Osteocyte (in vitro differentiated cells): ENCODE measurements at regions not wholly inside any gene's neighbourhood (a gene's known extent, or its start where the extent isn't known, plus 50 kb on each side); places are given as distances from the start of the nearest gene placed in this dataset.
A peak's percentile ranks its signal among the peaks of the same experiment; 100 is the strongest.

Experiments
- DNase-seq: peaks from one replicate; pipeline ENCODE4 v3.0.0; 2021; ENCODE audit warnings: mixed read lengths; ENCODE audit not compliant: unreplicated experiment; ENCODE audit errors: extremely low spot score
- H3K27ac Mint-ChIP-seq: one replicate; pipeline ENCODE4 v1.8.0; 2021; ENCODE audit warnings: mild to moderate bottlenecking, mixed read lengths; ENCODE audit not compliant: unreplicated experiment
- H3K27me3 Mint-ChIP-seq: one replicate; pipeline ENCODE4 v1.8.0; 2021; ENCODE audit warnings: mixed read lengths; ENCODE audit not compliant: unreplicated experiment
- H3K36me3 Mint-ChIP-seq: one replicate; pipeline ENCODE4 v1.8.0; 2021; ENCODE audit warnings: mixed read lengths; ENCODE audit not compliant: unreplicated experiment
- H3K4me1 Mint-ChIP-seq: one replicate; pipeline ENCODE4 v1.8.0; 2021; ENCODE audit warnings: mixed read lengths; ENCODE audit not compliant: unreplicated experiment
- H3K4me3 Mint-ChIP-seq: one replicate; pipeline ENCODE4 v1.8.0; 2021; ENCODE audit warnings: mild to moderate bottlenecking, moderate library complexity, mixed read lengths; ENCODE audit not compliant: unreplicated experiment
- H3K9me3 Mint-ChIP-seq: one replicate; pipeline ENCODE4 v1.8.0; 2021; ENCODE audit warnings: mixed read lengths; ENCODE audit not compliant: unreplicated experiment
- CTCF ChIP-seq: fragments of 200-600 bp; sonication (generic); IDR thresholded peaks from 2 replicates; pipeline ENCODE4 v1.5.0; 2021; ENCODE audit warnings: antibody characterized with exemption, mild to moderate bottlenecking, moderate library complexity

- H3K4me1 Mint-ChIP-seq = no peaks in the 10 kb centered on the region
Observed at GRCh38 chr22:49260681-49261580, 566.7 kb downstream of the BRD1 start.

GRCh38 chr22:49259839-49260615 lies 567.6 kb downstream of the BRD1 start:
- Mint-ChIP-seq H3K9me3 (peaks cover 6% of the 10 kb centered on the region), H3K27me3 (no peaks in the 10 kb centered on the region), H3K36me3 (no peaks in the 10 kb centered on the region), H3K4me1 (no peaks in the 10 kb centered on the region), H3K4me3 (no peak overlapping the region), H3K27ac (no peak overlapping the region)
- no peak for TF ChIP-seq CTCF
- peak; percentile 76 for DNase-seq

More at GRCh38 chr22:49260681-49261580, 566.7 kb downstream of the BRD1 start:
- Mint-ChIP-seq H3K27ac (no peak overlapping the region), H3K4me3 (no peak overlapping the region), H3K27me3 (no peaks in the 10 kb centered on the region), H3K36me3 (no peaks in the 10 kb centered on the region), H3K9me3 (peaks cover 5% of the 10 kb centered on the region)
- no peak for TF ChIP-seq CTCF
- DNase-seq = peak; percentile 78

GRCh38 chr22:49258107-49259010 lies 569.3 kb downstream of the BRD1 start:
- TF ChIP-seq CTCF = no peak
- Mint-ChIP-seq H3K4me3 (no peak overlapping the region), H3K9me3 (peaks cover 6% of the 10 kb centered on the region), H3K4me1 (no peaks in the 10 kb centered on the region), H3K36me3 (no peaks in the 10 kb centered on the region), H3K27me3 (no peaks in the 10 kb centered on the region), H3K27ac (no peak overlapping the region)
- DNase-seq = peak; percentile 76

GRCh38 chr22:49257551-49257961 lies 570.1 kb downstream of the BRD1 start:
- DNase-seq = peak; percentile 73
- H3K4me3 Mint-ChIP-seq = no peak overlapping the region
- no peak for TF ChIP-seq CTCF
- H3K36me3 Mint-ChIP-seq = no peaks in the 10 kb centered on the region
- H3K27ac Mint-ChIP-seq = no peak overlapping the region
- H3K27me3 Mint-ChIP-seq = no peaks in the 10 kb centered on the region
- peaks cover 6% of the 10 kb centered on the region for H3K9me3 Mint-ChIP-seq
- H3K4me1 Mint-ChIP-seq = no peaks in the 10 kb centered on the region
